CD4-positive, alpha-beta T cell (primary cell): ENCODE measurements at regions not wholly inside any gene's neighbourhood (a gene's known extent, or its start where the extent isn't known, plus 50 kb on each side); places are given as distances from the start of the nearest gene placed in this dataset.
"Not testable (repeated sequence)": the region's sequence is repeated elsewhere in the genome, so short reads cannot be mapped to it uniquely, and the experiment has no call there.

Experiments used
- ATAC-seq: fragments of 200-7000 bp; cut with Tn5 transposase; one replicate; pipeline ENCODE4 v1.10.0; 2022; ENCODE audit warnings: mild to moderate bottlenecking; ENCODE audit not compliant: poor library complexity
- CTCF ChIA-PET: fragments of 350-600 bp; sonication (Branson Sonifier 250); formaldehyde crosslinking; loops from one replicate; lab custom pipeline; 2021; ENCODE audit warnings: antibody characterized with exemption, inconsistent platforms; lab: Charles Lee
- POLR2A ChIA-PET: fragments of 350-600 bp; sonication (Branson Sonifier 250); formaldehyde crosslinking; loops from one replicate; lab custom pipeline; 2021; ENCODE audit warnings: antibody characterized with exemption, inconsistent platforms; lab: Charles Lee
- DNase-seq, 14 experiments: peaks; one replicate each; pipeline ENCODE4 v3.0.0-alpha.2; 2013 to 2020; ENCODE audit warnings: mixed read lengths in 2 of 14
- H3K27ac ChIP-seq, 2 donors: one replicate each; pipeline versions ENCODE4 v1.5.1 to v1.7.0; 2013; ENCODE audit warnings: low read length in 2 of 2, low read depth in 1 of 2, mild to moderate bottlenecking in 1 of 2
- H3K27me3 ChIP-seq, 2 experiments: 1 replicate in 1 of 2; 2 replicates in 1 of 2; pipeline versions ENCODE4 v1.6.1 to v1.7.0; 2013; ENCODE audit warnings: low read length in 2 of 2, control low read depth in 1 of 2, mild to moderate bottlenecking in 1 of 2, moderate library complexity in 1 of 2; ENCODE audit not compliant: insufficient read depth in 2 of 2, control insufficient read depth in 1 of 2
- H3K36me3 ChIP-seq: one replicate; pipeline ENCODE4 v1.6.1; 2013; ENCODE audit warnings: low read length, control low read depth; ENCODE audit not compliant: insufficient read depth
- H3K4me1 ChIP-seq: one replicate; pipeline ENCODE4 v1.6.1; 2013; ENCODE audit warnings: low read length, control low read depth; ENCODE audit not compliant: insufficient read depth
- H3K4me3 ChIP-seq: one replicate; pipeline ENCODE4 v1.5.1; 2013; ENCODE audit warnings: mild to moderate bottlenecking, low read length, moderate library complexity
- H3K9me3 ChIP-seq, 2 experiments: 1 replicate in 1 of 2; 2 replicates in 1 of 2; pipeline versions ENCODE4 v1.6.1 to v1.7.0; 2013; ENCODE audit warnings: low read length in 2 of 2, mild to moderate bottlenecking in 2 of 2, control low read depth in 1 of 2, moderate library complexity in 1 of 2; ENCODE audit not compliant: control insufficient read depth in 1 of 2, insufficient read depth in 1 of 2
- H3K27ac Mint-ChIP-seq: one replicate; pipeline ENCODE4 v1.8.0; 2020; ENCODE audit warnings: mixed read lengths
- H3K27me3 Mint-ChIP-seq: one replicate; pipeline ENCODE4 v1.8.0; 2021; ENCODE audit warnings: mixed read lengths
- H3K36me3 Mint-ChIP-seq: one replicate; pipeline ENCODE4 v1.8.0; 2021; ENCODE audit warnings: low read depth, mixed read lengths
- H3K4me1 Mint-ChIP-seq: one replicate; pipeline ENCODE4 v1.8.0; 2021; ENCODE audit warnings: low read depth, mixed read lengths
- H3K4me3 Mint-ChIP-seq: one replicate; pipeline ENCODE4 v1.8.0; 2020; ENCODE audit warnings: mild to moderate bottlenecking, mixed read lengths
- H3K9me3 Mint-ChIP-seq: one replicate; pipeline ENCODE4 v1.8.0; 2020; ENCODE audit warnings: mixed read lengths
- CTCF ChIP-seq: fragments of 200-600 bp; IDR thresholded peaks from one replicate; pipeline ENCODE4 v1.8.0; 2022; ENCODE audit warnings: antibody characterized with exemption, mild to moderate bottlenecking
- intact Hi-C, 2 experiments: fragments of 100-400 bp; cut with DNase I in 1 of 2; cut with micrococcal nuclease in 1 of 2; formaldehyde crosslinking; loops; one replicate each; pipeline versions ENCODE4 v1.15.1 to v1.9.0; 2023 to 2025; cut with DNase I, micrococcal nuclease

- no peak for TF ChIP-seq CTCF
- H3K4me3 ChIP-seq, result no peak overlapping the region
- H3K27me3 ChIP-seq, result peaks cover 0 to 2% of the 10 kb centered on the region in 2 experiments
- ChIA-PET POLR2A (no interaction called here), CTCF (no interaction called here)
- H3K4me1 ChIP-seq, result no peaks in the 10 kb centered on the region
- Mint-ChIP-seq H3K9me3 (peaks cover 6% of the 10 kb centered on the region), H3K4me3 (no peak overlapping the region), H3K27ac (no peak overlapping the region), H3K36me3 (no peaks in the 10 kb centered on the region), H3K4me1 (no peaks in the 10 kb centered on the region), H3K27me3 (peaks cover 23% of the 10 kb centered on the region)
- H3K36me3 ChIP-seq, result no peaks in the 10 kb centered on the region
- no peaks in the 10 kb centered on the region for H3K9me3 ChIP-seq
- intact Hi-C loops, result no loop called here
- ATAC-seq, result no peak
- no peak overlapping the region for H3K27ac ChIP-seq
- no peak for DNase-seq
These were observed 80.5 kb downstream of the VCAM1 start for GRCh38 chr1:100799954-100800612.

GRCh38 chr1:100801256-100801655 is 81.7 kb downstream of the VCAM1 start:
- H3K27me3 ChIP-seq, H3K27ac ChIP-seq, DNase-seq, CTCF ChIA-PET, ATAC-seq, intact Hi-C loops, H3K9me3 ChIP-seq, H3K4me3 Mint-ChIP-seq, POLR2A ChIA-PET, H3K4me1 ChIP-seq, H3K4me3 ChIP-seq, H3K36me3 Mint-ChIP-seq, H3K9me3 Mint-ChIP-seq, H3K36me3 ChIP-seq, H3K4me1 Mint-ChIP-seq, H3K27ac Mint-ChIP-seq: not testable (repeated sequence)
- peaks cover 18% of the 10 kb centered on the region for H3K27me3 Mint-ChIP-seq

- H3K27me3 ChIP-seq, H3K4me3 ChIP-seq, H3K36me3 Mint-ChIP-seq, CTCF ChIA-PET, H3K9me3 ChIP-seq, intact Hi-C loops, POLR2A ChIA-PET, ATAC-seq, H3K4me1 ChIP-seq, H3K27me3 Mint-ChIP-seq, H3K4me3 Mint-ChIP-seq, H3K27ac Mint-ChIP-seq, DNase-seq, H3K36me3 ChIP-seq, H3K9me3 Mint-ChIP-seq, H3K4me1 Mint-ChIP-seq, H3K27ac ChIP-seq: not testable (repeated sequence)
These were observed 83.7 kb downstream of the VCAM1 start for GRCh38 chr1:100803280-100803679.

GRCh38 chr1:100806601-100807000 is 87.1 kb downstream of the VCAM1 start:
- Histone ChIP-seq H3K9me3 (no peaks in the 10 kb centered on the region), H3K4me3 (no peak overlapping the region), H3K4me1 (no peaks in the 10 kb centered on the region), H3K27ac (no peak overlapping the region), H3K36me3 (no peaks in the 10 kb centered on the region), H3K27me3 (peaks cover 0 to 2% of the 10 kb centered on the region in 2 experiments)
- Mint-ChIP-seq H3K27ac (no peak overlapping the region), H3K4me3 (no peak overlapping the region), H3K36me3 (no peaks in the 10 kb centered on the region), H3K9me3 (no peaks in the 10 kb centered on the region), H3K27me3 (peaks cover 9% of the 10 kb centered on the region), H3K4me1 (no peaks in the 10 kb centered on the region)
- ATAC-seq, result no peak
- intact Hi-C loops, result no loop called here
- no peak for DNase-seq
- TF ChIP-seq CTCF, result no peak
- ChIA-PET POLR2A (interaction anchor here (1.2 kb wide), 1 partner anchor 241 kb away, joined by 3 read pairs; no protein-coding TSS in a partner anchor), CTCF (no interaction called here)
